ENCODE measurements at regions not wholly inside any gene's neighbourhood (a gene's known extent, or its start where the extent isn't known, plus 50 kb on each side); places are given as distances from the start of the nearest gene placed in this dataset.

GRCh38 chr10:3398825-3399646 is 226.5 kb upstream of the PITRM1 start:
- TF ChIP-seq TAF1 (IDR thresholded peaks at IDR 0.05; ENCODE audit: borderline replicate concordance, insufficient read depth, low read length) (peak; percentile 57; the same call in 1 of the 2 replicates), SIN3A (IDR thresholded peaks at IDR 0.05; ENCODE audit: borderline replicate concordance, insufficient read depth, low read length) (peak; percentile 71; the same call in 1 of the 2 replicates), POLR2AphosphoS5 (IDR thresholded peaks at IDR 0.05; ENCODE audit: low read depth, low read length) (no peak), FOXP2 (optimal IDR thresholded peaks at IDR 0.05; ENCODE audit: borderline replicate concordance, extremely low read depth, extremely low read length, insufficient read depth) (peak; percentile 89), REST (IDR thresholded peaks at IDR 0.05; ENCODE audit: insufficient read depth in 1 of 2, low read depth in 2 of 2, low read length in 2 of 2) (0 out of 4 replicates have a peak, but pooled peaks of 1 of the 2 experiments have one; percentile 58)

GRCh38 chr10:3397846-3398245 is 225.3 kb upstream of the PITRM1 start:
- TF ChIP-seq POLR2AphosphoS5 (IDR thresholded peaks at IDR 0.05; ENCODE audit: low read depth, low read length): no peak
- no peak for TF ChIP-seq TAF1 (IDR thresholded peaks at IDR 0.05; ENCODE audit: borderline replicate concordance, insufficient read depth, low read length)
- no peak for TF ChIP-seq REST (IDR thresholded peaks at IDR 0.05; ENCODE audit: insufficient read depth in 1 of 2, low read depth in 2 of 2, low read length in 2 of 2)
- no peak for TF ChIP-seq SIN3A (IDR thresholded peaks at IDR 0.05; ENCODE audit: borderline replicate concordance, insufficient read depth, low read length)
- TF ChIP-seq FOXP2 (optimal IDR thresholded peaks at IDR 0.05; ENCODE audit: borderline replicate concordance, extremely low read depth, extremely low read length, insufficient read depth): no peak

GRCh38 chr10:3397231-3397630 is 224.6 kb upstream of the PITRM1 start:
- TF ChIP-seq SIN3A (IDR thresholded peaks at IDR 0.05; ENCODE audit: borderline replicate concordance, insufficient read depth, low read length) (no peak), POLR2AphosphoS5 (IDR thresholded peaks at IDR 0.05; ENCODE audit: low read depth, low read length) (no peak), REST (IDR thresholded peaks at IDR 0.05; ENCODE audit: insufficient read depth in 1 of 2, low read depth in 2 of 2, low read length in 2 of 2) (no peak), TAF1 (IDR thresholded peaks at IDR 0.05; ENCODE audit: borderline replicate concordance, insufficient read depth, low read length) (no peak), FOXP2 (optimal IDR thresholded peaks at IDR 0.05; ENCODE audit: borderline replicate concordance, extremely low read depth, extremely low read length, insufficient read depth) (no peak)

- no peak for TF ChIP-seq SIN3A (IDR thresholded peaks at IDR 0.05; ENCODE audit: borderline replicate concordance, insufficient read depth, low read length)
Measured at GRCh38 chr10:3396116-3396515, 223.5 kb upstream of the PITRM1 start.

- TF ChIP-seq SIN3A (IDR thresholded peaks at IDR 0.05; ENCODE audit: borderline replicate concordance, insufficient read depth, low read length) (no peak), POLR2AphosphoS5 (IDR thresholded peaks at IDR 0.05; ENCODE audit: low read depth, low read length) (no peak)
Measured at GRCh38 chr10:3395458-3395861, 222.9 kb upstream of the PITRM1 start.

- TF ChIP-seq FOXP2 (optimal IDR thresholded peaks at IDR 0.05; ENCODE audit: borderline replicate concordance, extremely low read depth, extremely low read length, insufficient read depth): no peak
- no peak for TF ChIP-seq POLR2AphosphoS5 (IDR thresholded peaks at IDR 0.05; ENCODE audit: low read depth, low read length)
- TF ChIP-seq TAF1 (IDR thresholded peaks at IDR 0.05; ENCODE audit: borderline replicate concordance, insufficient read depth, low read length): no peak
- no peak for TF ChIP-seq REST (IDR thresholded peaks at IDR 0.05; ENCODE audit: insufficient read depth in 1 of 2, low read depth in 2 of 2, low read length in 2 of 2)
- no peak for TF ChIP-seq SIN3A (IDR thresholded peaks at IDR 0.05; ENCODE audit: borderline replicate concordance, insufficient read depth, low read length)
Measured at GRCh38 chr10:3395041-3395440, 222.5 kb upstream of the PITRM1 start.
